ENCODE measurements at regions not wholly inside any gene's neighbourhood (a gene's known extent, or its start where the extent isn't known, plus 50 kb on each side); places are given as distances from the start of the nearest gene placed in this dataset.

DNA sequence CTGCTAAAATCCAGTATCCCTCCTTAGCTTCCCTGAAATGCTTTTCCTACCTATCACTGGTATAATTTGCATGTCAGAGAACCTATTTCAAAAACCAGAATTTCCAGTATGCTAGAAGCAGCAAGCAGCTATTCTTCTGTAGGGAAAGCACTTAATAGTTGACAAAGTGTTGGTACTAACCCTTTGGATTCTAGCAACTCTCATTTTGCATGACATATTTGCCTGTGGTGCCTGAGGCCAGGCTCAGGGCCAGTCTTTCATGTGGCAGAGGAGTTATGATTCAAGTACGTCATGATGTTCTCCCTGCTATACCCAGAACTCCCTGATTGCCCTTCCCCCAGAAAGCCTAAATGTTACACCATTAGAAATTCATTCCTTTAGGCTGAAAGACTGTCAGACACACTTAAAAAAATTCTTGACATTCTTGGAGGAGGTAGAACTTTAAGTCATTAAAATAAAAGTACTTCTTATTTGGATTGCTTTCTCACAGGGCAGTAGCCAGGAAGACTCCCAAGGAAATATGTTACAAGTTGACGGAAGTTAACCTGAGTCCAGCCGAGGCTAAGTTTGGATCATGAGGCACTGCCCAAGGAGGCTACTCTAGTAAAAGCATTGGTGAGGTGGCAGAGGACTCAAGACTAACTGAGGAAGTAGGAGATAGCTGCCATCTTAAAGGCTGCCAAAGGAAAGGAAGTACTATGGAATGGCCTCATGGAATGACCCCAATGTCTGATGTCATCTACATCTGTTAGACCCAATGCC lies 298.4 kb upstream of the SPAG17 start:
- TF ChIP-seq, protein P1, sequence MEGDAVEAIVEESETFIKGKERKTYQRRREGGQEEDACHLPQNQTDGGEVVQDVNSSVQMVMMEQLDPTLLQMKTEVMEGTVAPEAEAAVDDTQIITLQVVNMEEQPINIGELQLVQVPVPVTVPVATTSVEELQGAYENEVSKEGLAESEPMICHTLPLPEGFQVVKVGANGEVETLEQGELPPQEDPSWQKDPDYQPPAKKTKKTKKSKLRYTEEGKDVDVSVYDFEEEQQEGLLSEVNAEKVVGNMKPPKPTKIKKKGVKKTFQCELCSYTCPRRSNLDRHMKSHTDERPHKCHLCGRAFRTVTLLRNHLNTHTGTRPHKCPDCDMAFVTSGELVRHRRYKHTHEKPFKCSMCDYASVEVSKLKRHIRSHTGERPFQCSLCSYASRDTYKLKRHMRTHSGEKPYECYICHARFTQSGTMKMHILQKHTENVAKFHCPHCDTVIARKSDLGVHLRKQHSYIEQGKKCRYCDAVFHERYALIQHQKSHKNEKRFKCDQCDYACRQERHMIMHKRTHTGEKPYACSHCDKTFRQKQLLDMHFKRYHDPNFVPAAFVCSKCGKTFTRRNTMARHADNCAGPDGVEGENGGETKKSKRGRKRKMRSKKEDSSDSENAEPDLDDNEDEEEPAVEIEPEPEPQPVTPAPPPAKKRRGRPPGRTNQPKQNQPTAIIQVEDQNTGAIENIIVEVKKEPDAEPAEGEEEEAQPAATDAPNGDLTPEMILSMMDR (conservative IDR thresholded peaks at IDR 0.05 in 1 of 2, IDR thresholded peaks at IDR 0.05 in 1 of 2; ENCODE audit: extremely low read depth in 1 of 2, insufficient read depth in 1 of 2, low read depth in 1 of 2, low read length in 2 of 2): no peak
- TF ChIP-seq EZH2 (IDR thresholded peaks at IDR 0.05; ENCODE audit: borderline replicate concordance, low read length): no peak

Data from mammary epithelial cell (primary cell).